SK-N-MC (cell line): ENCODE measurements at regions not wholly inside any gene's neighbourhood (a gene's known extent, or its start where the extent isn't known, plus 50 kb on each side); places are given as distances from the start of the nearest gene placed in this dataset.

Experiments
- EZH2 ChIP-seq: fragments of 200-600 bp; sonication (generic); IDR thresholded peaks from one replicate; pipeline ENCODE4 v1.6.1; 2017; ENCODE audit warnings: antibody characterized with exemption
- FOXP2 ChIP-seq: optimal IDR thresholded peaks from 2 replicates; pipeline ENCODE3; 2011; ENCODE audit warnings: mild to moderate bottlenecking, moderate library complexity; ENCODE audit not compliant: insufficient read depth; ENCODE audit errors: extremely low read length, control extremely low read depth
- POLR2AphosphoS5 ChIP-seq: IDR thresholded peaks from 2 replicates; pipeline ENCODE4 v1.6.1; 2012; ENCODE audit warnings: mild to moderate bottlenecking, low read depth, low read length, borderline replicate concordance

DNA sequence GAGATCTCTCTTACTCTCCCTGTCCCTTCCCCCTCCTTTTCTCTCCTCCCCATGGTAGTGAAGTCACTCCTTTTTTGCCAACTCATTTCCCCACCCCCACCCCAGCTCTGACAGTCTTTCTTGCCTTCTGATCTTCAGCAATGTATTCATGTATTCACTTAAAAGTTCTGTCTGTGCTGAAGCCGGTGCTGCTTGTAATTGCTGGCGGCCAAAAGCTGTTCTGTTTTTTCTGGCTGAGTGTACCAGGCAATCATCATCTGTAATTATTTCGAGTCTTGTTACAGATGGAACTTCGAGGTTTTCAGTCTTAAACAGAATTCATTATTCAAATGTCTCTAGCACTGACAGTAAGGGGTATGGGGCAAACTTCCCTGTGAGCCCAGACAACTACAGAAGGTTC, 99.5 kb downstream of the SPATA19 start:
- TF ChIP-seq EZH2 (no peak), POLR2AphosphoS5 (no peak), FOXP2 (no peak)
